ENCODE measurements at regions not wholly inside any gene's neighbourhood (a gene's known extent, or its start where the extent isn't known, plus 50 kb on each side); places are given as distances from the start of the nearest gene placed in this dataset.

DNA sequence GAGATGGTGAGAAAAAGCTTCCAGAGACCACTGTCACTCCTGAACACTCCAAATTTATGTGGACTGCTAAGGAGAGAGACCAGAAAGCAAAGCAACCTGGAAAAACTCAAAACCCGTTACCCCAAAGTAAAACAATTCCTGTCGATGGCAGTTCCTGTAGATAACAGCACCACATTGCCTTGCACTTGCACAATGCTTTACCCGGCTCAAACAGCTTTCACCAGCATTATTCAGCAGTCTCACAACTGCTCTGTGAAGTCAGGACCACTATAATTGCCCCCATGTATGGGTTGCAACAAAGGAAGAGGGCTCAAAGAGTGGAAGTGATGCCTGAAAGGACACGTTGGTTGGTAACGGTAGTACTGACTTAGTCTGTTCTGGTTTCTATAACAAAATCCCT is 234.8 kb downstream of the BCOR start:
- DNase-seq (ENCODE audit: low read depth in 2 of 2), result no peak

DNA sequence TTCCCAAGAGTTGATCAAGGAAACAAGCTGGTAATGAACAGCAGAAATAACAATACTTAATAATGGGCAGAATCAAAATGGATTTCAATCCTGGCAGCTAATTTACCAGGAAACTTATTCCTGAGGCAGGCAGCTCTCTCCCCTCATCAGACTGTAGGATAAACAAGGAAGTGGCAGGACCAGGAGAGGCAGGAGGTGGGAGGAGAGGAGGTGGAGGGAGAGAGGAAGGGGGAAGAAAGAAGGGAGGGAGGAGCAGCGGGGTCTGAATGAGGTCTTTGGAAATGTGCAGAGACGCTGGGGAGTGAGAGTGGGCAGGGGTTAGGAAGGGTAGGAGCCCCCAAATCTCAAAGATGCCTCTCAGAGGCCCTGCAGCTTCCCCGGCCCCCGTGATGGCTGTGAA is 231.5 kb downstream of the BCOR start:
- no peak for DNase-seq (ENCODE audit: low read depth in 2 of 2)

DNA sequence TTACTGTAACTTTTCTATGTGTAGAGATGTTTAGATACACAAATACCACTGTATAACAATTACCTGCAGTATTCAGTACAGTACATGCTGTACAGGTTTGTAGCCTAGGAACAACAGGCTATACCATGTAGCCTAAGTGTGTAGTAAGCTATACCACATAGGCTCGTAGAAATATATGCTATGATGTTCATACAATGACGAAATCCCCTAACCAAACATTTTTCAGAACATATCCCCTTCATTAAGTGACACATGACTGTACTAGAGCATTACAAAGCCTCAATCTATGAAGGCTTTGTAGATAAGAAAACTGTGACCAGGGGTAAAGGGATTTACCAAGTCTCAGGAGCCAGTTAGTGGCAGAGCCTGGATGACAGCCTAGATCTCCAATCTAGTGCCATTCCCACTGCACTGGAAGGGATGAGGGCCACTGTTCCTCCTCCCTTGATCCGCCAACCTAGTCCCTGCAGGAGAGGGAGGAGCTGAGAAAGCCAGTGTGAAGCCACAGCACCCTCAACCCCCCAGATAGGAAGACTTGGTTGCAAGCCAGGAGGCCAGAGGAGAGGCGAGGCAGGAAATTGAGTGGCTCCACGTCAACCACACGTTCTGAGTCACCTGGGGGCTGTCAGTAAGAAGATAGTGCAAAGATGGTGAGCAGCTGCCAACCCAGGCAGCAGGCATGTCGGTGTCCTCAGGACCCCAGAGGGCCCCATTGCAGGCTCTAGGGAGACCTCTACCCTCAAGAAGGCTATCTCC is 227.7 kb downstream of the BCOR start:
- DNase-seq (ENCODE audit: low read depth in 2 of 2), result peak in 1 of 2 donors; percentile 41

DNA sequence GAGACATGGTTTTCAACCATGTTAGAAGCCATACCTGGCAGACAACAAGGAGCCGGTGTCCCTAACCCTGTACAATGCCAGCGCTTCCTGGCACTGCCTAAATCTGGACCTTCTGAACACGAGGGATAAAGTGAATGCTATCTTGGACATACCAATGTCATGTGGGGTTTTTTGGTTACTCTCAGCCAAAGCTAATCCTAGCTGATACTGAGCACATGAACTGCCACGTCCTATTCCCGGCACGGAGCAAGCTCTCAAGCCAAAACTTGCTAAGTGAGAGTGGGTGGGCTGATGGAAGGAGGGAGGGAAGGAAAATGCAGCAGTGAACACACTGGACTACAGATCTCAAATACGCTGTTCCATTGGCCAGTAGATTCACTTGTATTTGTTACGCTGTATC is 226.1 kb downstream of the BCOR start:
- no peak for DNase-seq (ENCODE audit: low read depth in 2 of 2)

DNA sequence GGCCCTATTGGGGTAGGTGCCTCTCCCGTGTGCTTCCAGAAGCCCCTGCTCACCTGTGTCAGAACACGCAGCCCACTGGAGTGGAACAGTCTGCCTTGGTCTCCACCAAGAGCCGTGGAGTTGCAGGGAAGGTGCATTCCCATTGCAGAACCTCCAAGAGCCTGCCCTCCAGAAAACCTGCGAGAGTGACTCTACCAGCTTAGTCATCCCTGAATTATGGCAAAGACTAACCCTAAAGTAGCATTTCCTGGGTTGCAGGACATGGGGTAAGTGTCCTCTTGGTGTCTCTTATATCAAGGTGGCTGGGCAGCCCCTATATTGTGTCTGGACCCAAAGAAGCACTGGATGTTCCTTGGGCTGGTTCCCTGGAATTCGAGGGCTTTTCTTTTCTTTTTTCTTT is 224.6 kb downstream of the BCOR start:
- DNase-seq (ENCODE audit: low read depth in 2 of 2), result no peak

DNA sequence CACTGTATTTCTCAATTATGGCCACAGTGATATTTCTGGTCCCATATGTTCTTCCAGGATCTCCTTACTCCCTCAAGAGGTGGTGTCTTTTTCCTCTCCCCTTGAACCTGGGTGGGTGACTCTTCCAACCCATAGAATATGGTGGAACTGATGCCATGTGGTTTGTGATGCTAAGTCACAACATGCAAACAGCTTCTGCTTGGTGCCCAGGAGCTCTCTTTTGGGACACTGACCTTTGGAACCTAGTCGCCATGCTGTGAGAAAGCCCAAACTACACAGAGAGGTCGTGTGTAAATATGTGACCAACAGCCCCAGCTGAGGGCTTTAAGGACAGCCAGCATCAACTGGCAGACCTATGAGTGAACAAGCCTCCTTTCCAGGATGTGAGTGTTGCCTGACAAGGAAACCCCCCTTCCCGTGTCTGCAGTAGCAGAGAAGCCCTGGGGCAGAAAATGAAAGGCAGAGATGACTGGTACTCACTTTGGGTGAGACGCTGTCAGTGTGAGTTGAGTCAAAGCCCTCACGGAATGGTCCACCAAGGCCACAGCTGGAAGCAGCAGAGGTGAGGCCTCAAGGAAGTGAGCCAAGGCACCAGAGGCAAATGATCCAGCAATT is 223.4 kb downstream of the BCOR start:
- peak in 1 of 2 donors; percentile 41 for DNase-seq (ENCODE audit: low read depth in 2 of 2)

DNA sequence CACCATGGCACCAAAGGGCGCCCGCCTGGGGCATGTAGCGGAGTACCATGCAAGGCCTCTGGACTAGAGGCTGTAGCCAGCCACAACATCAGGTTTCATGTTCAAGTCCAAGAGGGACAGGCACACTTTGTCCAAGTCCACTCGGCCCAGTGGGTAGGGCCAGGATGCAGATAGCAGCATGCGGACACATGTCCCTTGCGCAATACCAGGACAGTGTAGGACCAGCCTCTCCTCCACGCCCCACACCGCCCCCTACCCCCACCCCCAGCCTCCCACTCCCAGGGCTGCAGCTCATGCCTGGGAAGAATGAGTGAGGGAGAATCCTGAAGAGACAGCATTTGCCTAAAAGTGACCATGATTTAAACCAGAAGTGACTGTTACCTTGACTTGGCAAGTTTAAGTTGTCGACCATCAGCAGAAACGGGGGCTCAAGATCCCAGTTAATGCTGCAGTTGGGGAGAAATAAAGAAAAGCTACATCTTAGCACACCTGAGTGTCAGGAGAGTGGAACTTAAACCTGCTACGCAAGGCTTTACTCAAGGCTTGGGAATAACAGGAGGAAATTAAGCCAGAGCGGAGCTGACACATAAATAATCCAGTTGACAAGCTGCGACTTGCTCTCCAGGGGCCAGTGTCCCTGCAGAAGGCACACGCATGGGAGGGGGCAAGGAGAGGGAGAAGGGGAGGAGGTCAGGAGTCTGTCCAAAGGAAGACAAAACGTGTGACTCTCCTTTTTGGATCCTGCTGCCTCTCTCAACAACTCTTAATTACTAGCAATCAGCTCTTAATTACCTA is 221.7 kb downstream of the BCOR start:
- no peak for DNase-seq (ENCODE audit: low read depth in 2 of 2)

DNA sequence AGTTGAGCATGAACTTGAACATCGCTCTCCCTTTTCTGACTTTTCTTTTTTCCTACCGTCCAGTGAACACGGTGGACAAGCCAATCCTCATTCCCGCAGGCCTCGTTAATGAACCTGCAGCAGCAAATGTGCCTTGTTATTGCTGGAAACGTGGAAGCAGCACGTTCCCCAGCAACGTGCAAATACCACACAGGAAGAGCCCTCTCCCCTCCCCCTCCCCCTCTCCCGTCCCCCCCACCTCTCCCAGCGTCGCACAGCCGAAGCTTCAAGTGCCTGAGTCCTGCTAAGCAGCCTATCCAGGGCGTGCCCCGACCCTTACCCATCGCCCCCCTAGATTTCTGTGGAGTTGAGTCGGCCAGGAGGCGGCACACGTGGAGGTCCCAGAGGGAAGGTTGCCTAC is 219.9 kb downstream of the BCOR start:
- no peak for DNase-seq (ENCODE audit: low read depth in 2 of 2)

DNA sequence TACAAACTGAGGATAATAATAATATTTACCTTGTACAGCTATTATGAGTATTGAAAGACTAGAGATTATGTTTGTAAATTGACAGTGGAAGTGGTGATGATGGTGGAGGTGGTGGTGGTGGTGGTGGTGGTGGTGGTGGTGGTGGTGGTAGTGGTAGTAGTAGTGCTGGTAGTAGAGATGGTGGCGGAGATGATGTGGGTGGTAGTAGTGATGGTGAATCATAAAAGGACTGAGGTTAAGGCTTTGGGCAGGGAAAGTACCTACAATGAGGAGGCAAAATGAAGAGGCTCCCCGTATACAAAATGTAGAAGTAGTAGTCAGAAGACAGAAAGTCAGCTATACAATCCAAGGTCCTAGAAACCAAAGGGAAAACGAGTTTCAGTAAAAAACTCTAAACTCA is 214.1 kb downstream of the BCOR start:
- DNase-seq (ENCODE audit: low read depth in 2 of 2), result no peak

DNA sequence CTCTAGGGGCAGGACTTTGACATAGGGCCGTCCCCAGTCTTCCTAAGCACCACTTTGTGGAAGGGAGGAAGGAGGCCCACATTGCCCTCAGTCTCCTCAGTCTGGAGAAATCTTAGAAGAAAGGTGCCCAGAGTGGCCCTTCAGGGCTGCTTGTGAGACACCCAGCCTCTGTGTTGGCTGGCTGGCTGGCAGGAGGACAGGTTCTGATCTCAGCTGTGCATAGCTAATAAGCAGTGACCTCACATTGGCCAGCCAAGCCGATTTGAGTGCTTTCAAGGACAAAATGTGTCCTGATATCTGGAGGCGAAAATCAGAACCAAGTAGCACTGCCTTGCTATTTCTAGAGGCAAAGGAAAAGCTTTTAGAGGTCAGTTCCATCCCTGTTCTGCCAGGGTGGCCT is 211.5 kb downstream of the BCOR start:
- no peak for DNase-seq (ENCODE audit: low read depth in 2 of 2)

DNA sequence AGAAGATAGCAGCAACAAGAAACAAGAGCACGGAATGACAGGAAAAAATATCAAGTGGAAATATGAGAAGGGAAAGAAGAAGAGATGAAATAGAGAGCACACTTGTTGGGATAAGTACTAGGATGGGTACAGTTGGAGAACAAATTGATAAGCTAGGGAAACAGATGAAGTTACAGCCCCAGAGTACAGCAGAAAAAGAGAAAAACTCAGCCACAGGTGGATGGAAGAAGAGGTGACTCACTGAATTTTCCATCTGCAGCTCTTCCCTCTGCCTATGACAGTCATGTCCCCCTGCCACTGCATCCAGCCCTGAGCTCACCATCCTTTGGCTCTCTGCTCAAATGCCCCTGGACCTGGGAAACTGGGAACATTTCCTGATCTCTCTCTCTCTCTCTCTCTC is 209.0 kb downstream of the BCOR start:
- DNase-seq (ENCODE audit: low read depth in 2 of 2), result peak in 1 of 2 donors; percentile 11

DNA sequence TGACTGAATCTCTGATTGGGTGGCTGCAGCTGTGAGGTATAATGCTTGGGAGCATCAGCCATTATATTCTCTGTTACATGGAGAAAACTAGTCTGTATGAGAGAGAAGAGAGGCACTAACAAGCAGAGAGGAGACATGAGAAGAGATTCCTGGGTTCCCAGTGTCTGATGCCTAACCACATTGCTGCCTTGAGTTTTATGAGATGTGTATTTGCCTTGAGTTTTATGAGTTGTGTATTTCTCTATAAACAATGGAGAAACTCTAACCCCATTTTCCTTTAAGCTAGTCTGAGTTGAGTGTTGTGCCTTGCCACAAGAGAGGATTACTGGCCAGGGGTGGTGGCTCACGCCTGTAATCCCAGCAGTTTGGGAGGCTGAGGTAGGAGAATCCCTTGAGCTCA is 208.1 kb downstream of the BCOR start:
- no peak for DNase-seq (ENCODE audit: low read depth in 2 of 2)

DNA sequence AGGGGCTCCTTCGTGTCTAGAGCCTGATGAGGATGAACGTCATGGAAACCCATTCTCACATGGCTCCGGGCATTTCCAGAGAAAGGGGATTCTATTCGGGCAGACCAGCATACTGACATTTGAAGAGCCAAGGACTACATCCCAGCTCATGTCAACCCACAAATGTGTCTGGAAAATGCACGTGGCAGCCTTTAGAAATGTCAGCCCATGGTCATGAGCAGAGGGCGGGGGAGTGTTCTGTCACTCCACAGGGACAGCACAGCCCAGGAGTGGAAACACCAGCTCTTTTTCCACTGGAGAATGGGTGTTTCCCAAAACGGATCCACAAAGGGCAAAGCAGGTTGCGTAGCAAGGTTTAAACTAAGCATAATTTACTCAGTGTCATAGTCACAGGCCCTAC is 207.0 kb downstream of the BCOR start:
- no peak for DNase-seq (ENCODE audit: low read depth in 2 of 2)

DNA sequence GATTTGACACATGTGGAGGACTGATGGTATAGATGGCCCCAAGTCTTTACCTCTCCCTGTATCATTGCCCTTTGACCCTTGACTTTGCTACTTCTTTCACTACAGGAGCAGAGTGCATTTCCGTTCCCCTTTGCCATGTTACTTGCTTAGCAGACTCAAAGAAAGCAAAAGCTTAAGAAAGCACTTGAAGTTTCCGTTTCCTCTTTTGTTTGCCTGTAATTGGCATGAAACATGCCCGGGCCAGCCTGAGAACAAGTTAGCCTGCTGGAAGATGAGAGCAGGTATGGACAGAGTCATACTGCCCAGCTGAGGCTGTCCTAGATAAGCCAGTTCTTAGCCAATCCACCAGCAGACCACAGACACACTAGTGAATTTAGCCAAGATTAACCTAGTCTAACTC is 206.0 kb downstream of the BCOR start:
- DNase-seq (ENCODE audit: low read depth in 2 of 2), result no peak

DNA sequence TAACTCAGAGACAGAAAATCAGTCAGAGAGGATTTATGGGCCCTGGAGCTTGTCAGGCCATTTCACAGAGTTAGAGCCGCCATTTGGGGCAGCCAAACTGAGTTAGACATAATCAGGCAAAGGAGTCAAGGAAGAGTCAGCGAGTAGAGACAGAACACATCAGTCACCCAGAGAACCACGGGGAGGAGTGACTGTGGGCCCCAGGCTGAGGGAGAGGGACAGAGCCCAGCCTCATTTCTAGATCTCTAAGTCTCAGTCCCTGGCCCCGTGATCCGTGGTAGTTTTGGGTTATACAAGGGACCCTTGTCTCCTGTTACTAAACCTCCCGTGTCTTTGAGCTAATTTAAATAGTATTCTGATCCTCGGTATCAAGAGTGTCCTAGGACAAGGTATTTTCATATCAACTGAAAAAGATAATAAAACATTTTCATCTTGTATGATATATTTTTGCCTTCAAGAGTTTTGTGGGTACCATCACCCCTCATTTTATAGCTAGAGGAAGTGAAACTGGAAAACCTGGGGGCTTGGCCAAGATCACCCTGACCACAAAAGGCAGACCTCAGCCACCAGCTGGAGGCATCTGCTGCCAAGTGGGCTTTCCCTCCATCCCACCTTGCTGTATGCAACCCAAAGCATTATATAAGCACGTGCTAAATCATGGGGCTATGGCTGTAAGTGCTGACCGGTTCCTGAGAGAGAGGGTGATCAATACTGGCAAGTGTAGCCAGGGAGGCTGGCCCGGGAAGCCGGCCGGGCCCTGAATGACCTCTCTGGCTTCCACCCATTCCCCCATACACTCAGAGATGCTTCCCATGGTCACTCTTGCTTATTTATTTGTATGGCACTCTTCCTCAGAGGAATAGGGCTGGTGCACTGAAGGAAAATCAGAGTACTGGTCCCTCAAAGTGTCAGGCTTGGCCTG is 204.1 kb downstream of the BCOR start:
- no peak for DNase-seq (ENCODE audit: low read depth in 2 of 2)

DNA sequence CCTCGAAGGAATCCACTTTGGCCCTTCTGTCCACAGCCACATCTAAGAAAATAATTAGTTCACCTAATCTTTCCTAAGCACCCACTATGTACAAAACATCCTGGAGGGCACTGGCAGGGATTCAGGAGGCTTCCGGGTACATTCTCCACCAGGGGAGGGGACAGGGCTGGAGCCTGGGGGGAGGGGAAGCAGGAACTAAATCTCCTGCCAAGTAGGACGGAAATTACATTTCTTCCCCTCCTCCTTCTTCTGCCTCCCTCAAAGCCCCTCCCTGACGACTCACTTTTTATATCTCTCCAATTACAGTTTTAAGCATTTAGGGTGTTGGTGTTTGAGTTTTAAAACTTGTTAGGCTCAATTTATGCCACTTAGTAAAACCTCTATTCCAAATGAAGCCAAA is 203.1 kb downstream of the BCOR start:
- DNase-seq (ENCODE audit: low read depth in 2 of 2), result no peak

DNA sequence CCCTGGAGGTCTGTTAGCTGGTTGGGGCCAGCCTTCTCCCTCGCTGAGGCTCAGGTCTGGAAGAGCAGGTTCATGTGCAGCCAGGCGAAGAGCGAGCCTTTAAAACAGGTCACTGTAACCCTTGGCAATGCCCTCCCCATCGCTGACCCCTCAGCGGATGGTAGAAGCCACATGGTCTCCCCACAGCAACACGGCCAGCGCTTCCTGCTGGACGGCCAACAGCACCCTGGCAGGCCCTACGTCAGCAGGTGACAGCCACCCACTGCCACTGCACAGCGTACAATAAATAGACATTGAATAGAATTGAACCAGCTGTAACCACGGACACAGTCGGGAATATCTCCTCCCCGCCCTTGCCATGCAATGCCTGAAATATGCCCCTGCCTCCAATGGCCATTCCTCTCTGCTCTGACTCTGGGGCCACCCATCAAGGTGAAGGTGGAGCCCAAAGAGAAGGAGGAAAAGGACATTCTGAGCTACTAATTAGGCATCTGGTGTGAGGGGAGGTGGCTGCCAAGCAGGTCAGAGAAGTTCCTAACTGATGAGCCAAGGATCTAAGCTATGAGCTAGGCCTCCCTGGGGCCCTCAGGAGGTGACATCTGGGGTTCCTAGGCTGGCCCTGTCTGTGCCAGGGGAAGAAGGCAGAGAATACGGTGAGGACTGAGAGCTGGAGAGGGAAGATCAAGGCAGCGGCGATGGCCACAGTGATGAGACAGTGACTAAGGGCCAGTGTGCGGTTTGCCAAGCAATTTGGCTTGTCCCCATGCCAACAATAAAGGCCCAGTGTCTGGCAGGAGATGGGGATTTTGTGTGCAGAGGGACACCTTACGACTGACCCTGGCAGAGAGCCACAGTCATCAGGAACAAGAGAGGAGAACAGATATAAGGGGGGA is 202.3 kb downstream of the BCOR start:
- DNase-seq (ENCODE audit: low read depth in 2 of 2), result no peak

DNA sequence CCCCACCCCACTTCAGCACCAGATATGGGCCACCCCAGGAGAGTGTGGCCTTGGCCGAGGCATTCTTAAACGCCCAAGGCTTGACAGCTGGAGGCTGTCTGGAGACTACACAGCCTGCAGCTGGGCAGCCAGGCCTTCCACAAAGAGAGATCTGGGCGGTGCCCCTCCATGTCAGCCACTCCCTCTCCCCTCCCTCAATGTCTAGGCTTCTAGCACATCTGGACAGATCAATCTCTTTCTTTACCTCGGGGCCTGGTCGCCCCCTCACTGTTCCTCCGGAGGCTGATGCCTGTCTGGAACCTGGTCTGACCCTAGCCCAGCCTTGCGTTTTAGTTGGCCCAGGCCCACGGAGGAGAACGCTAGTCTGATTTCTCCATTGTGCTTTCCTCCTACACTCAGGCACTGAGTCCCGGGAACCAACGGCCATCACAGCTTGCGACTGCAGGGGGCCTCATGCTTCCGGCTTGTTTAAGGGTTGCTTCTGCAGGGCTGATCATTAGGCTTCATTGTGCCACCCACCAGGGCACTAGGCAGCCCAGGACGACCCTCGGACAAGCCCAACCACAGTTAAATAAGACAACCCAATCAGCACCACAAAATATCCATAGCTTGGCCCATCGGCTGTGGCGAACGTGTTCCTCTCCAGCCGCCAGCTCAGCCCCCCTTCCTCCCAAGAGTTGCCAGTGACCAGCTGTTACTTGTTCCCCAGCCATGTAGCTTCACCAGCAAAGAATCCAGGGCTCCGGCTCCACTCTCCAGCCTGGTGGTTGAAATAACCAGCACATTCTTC is 200.6 kb downstream of the BCOR start:
- DNase-seq (ENCODE audit: low read depth in 2 of 2), result no peak

DNA sequence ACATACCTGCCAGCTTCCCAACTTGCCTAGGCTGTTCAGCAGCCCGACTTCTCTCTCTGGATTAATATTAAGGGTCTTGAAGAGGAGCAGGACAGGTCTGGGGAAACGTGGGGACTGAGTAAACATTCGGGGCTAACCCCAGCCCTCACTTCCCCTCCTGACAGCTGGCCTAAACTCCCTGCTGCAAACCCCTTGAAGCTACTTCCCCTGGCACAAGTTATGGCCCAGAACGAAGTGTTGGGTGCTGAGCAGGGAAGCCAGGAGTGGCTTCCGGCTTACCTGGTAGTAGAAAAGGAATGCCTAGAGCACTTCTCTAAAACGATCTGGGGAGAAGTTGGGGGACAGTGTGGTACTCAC is 200.0 kb downstream of the BCOR start:
- no peak for DNase-seq (ENCODE audit: low read depth in 2 of 2)

DNA sequence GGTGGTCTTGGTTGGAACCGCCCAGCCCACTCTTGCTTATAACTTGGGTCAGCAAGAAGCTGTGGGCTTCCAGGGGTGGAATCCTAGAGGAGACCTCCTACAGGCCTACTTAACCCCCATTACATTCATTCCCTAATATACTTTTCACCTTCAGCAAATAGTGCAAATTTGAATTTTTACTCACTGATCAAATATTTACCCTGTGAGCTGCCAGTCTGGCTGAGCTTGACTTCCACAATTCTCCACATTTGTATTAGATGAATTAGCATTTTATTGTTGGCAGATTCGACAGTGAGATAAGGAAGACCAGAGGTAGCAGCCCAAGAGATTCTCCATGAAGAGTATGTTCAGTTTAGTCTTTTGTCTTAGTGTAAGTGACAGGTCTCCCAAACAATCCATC is 199.6 kb downstream of the BCOR start:
- no peak for DNase-seq (ENCODE audit: low read depth in 2 of 2)

All from lung microvascular endothelial cell (primary cell).